NOMO-1 treated with DMSO at 0.1 percent for 48 hours (cell line): ENCODE measurements at regions not wholly inside any gene's neighbourhood (a gene's known extent, or its start where the extent isn't known, plus 50 kb on each side); places are given as distances from the start of the nearest gene placed in this dataset.
"Not testable (repeated sequence)": the region's sequence is repeated elsewhere in the genome, so short reads cannot be mapped to it uniquely, and the experiment has no call there.

ENCODE experiments used
- DNase-seq: peaks from one replicate; lab custom pipeline; 2025; ENCODE audit not compliant: unreplicated experiment; lab: John Stamatoyannopoulos, UW

- no peak for DNase-seq
Measured at GRCh38 chrX:46367491-46367890, 177.7 kb downstream of the ZNF674 start.

DNA sequence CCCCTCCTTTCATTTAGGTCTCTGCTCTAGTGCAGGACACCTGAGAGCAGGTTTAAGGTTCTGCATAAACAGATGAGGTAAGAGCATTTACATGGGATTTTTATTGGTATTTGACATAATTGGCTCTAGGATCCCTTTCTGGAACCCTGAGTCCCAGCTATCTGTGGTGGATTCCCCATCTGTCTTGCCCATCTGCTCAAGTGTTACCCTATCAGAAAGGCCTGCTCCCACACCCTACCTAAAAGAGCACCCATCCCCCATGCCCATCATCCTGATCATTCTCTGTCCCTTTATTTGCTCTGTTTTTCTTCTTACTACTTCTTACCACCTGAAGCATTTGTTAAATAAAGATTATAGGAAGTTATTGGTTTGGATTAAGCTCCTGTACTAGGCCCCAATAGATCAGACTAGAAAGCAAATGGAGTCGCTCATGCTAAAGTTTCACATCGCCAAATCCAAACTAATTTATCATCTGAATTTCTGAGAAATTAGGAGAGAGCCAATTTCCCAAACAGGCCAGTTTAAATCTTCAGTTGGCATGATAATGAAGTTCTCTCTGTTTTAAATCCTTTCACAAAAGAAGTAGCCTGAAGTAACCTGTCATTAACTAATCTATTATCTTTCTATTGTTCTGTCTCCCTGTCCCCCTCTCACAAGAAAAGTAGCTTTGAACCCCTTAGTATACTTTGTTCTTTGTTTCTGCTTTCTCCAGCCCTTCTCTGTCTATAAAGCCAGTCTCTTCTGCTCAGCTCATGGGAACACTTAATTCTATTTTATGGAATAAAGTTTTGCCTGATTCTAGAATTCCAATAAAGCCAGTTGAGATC lies 178.6 kb downstream of the ZNF674 start:
- no peak for DNase-seq

- no peak for DNase-seq
Measured at GRCh38 chrX:46354481-46354880, 190.7 kb downstream of the ZNF674 start.

DNA sequence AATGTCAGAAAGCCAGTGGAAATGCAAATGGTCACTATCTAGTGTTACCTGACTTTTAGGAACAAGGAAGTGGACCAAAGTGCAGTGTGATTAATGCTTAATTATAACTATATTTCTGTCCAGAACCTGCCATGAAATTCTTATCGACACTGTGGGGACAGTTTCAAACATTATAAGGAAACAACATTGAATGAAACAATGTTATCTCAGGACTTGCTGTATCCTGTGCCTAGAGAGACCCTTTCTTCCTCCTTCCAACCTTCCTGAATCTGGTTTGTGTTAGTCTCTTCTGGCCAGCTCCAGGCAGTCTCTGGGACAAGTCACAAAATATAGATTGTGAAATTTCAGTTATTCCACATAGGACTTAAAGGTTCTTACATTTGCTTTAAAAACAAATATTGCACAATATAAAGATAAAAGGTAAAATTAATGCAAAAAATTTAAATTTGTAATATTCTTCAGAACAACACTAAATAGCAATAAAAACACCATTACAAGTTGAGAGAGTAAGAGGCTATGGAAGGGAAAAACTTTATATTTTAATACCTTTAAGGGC lies 203.4 kb downstream of the ZNF674 start:
- DNase-seq, result no peak

GRCh38 chrX:46340696-46341095 lies 204.5 kb downstream of the ZNF674 start:
- no peak for DNase-seq

GRCh38 chrX:46333550-46333949 lies 211.7 kb downstream of the ZNF674 start:
- DNase-seq, result no peak

- DNase-seq, result no peak
Measured at GRCh38 chrX:46330981-46331380, 214.2 kb downstream of the ZNF674 start.

DNA sequence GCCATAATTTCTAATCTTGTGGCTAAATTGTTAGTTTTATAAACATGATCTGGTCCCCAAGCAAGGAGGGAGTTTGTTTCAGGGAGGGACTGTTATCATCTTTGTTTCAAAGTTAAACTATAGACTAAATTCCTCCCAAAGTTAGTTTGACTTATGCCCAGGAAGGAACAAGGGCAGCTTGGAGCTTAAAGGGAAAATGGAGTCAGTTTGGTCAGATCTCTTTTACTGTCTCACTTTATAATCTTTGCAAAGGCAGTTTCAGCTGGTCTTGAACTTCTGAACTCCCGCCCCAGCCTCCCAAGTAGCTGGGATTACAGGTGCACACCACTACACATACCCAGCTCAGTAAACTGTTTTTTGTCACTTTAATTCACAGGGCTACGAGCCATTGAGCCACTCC lies 214.7 kb downstream of the ZNF674 start:
- no peak for DNase-seq

DNA sequence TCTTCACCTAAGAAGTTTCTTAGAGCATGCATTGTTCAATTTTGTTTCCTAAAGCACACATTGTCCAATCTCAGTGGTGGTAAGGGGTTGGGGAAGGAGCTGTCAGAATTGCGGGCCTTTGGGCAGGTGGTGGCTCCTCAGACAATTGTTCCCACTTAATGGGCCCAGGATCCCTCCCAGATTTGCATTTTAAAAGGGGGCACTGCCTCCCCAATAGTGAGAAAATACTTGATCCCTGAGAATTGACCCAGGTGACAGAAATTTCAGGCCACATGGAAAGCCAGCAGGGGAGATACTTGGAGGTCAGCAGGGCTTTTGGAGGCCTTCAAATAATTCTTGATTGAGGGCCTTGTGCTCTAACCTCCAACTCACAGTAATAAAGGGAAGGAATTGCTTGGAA lies 217.1 kb downstream of the ZNF674 start:
- no peak for DNase-seq

GRCh38 chrX:46327566-46328115 lies 217.6 kb downstream of the ZNF674 start:
- DNase-seq, result no peak

GRCh38 chrX:46326161-46326560 lies 219.1 kb downstream of the ZNF674 start:
- DNase-seq, result no peak

- no peak for DNase-seq
Measured at GRCh38 chrX:46325312-46325877, 219.8 kb downstream of the ZNF674 start.

DNA sequence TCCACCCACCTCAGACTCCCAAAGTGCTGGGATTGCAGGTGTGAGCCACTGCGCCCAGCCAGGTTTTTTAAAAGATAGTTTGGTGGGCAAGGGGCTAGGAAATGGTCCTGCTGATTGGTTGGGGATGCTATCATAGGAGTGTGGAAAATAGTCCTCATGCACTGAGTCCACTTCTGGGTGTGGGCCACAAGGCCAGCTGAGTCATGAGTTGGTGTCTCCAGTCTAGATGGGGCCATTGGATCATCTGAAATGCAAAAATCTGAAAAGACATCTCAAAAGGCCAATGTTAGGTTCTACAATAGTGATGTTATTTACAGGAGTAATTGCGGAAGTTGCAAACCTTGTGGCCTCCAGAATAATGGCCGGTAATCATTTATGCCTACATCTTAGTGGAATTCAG lies 221.1 kb downstream of the ZNF674 start:
- DNase-seq, result no peak

DNA sequence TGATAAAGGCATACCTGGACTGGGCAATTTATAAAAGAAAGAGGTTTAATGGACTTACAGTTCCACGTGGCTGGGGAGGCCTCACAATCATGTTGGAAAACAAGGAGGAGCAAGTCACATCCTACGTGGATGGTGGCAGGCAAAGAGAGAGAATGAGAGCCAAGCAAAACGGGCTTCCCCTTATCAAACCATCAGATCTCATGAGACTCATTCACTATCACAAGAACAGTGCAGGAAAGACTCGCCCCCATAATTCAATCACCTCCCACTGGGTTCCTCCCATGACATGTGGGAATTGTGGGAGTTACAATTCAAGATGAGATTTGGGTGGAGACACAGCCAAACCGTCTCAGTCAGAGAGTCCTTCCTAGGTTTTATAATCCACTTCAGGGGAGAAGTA lies 222.3 kb downstream of the ZNF674 start:
- not testable (repeated sequence) for DNase-seq

DNA sequence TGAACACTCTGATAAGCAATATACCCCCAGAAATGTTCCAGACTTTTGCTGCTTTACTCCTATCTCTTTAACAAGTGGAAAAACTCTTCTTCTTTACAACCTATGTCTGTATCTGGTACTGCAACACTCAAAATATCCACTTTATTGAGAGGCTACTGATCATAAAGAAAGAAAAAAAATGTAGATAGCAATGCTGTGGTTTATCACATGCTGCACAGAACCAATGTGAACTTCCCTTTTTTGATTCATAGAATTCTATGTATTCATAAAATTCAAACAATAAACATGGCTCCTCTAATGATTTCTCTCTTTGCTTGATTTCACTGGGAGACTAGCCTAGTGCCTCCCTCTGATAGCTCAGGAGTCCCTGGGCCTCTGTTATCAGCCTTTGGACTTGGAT lies 223.5 kb downstream of the ZNF674 start:
- no peak for DNase-seq

- DNase-seq, result no peak
Measured at GRCh38 chrX:46319750-46320149, 225.5 kb downstream of the ZNF674 start.

DNA sequence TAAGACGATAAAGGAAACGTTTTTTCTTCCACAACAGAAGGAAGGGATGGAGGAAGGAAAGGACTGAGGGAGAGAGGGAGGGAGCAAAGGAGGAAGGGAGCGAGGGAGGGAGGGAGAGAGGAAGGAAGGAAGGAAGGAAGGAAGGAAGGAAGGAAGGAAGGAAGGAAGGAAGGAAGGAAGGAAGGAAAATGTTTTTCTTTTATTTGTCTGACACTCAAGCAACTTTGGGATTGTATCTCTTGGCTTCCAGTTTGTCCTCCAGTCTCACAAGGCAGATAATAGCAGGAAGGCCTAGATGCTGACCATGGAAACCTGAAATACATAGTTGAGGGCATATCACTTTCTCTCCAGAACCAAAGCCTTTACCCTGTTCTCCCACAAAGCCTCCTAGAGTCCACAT lies 226.7 kb downstream of the ZNF674 start:
- DNase-seq, result no peak

- no peak for DNase-seq
Measured at GRCh38 chrX:46317163-46317562, 228.1 kb downstream of the ZNF674 start.

GRCh38 chrX:46311581-46312120 lies 233.6 kb downstream of the ZNF674 start:
- no peak for DNase-seq

- DNase-seq, result no peak
Measured at GRCh38 chrX:46310815-46311497, 234.3 kb downstream of the ZNF674 start.

GRCh38 chrX:46308110-46308509 lies 237.1 kb downstream of the ZNF674 start:
- DNase-seq, result no peak
